WERI-Rb-1 (cell line): ENCODE measurements at regions not wholly inside any gene's neighbourhood (a gene's known extent, or its start where the extent isn't known, plus 50 kb on each side); places are given as distances from the start of the nearest gene placed in this dataset.
A peak's percentile ranks its signal among the peaks of the same experiment; 100 is the strongest.

Experiments used
- DNase-seq: peaks from one replicate; pipeline ENCODE4 v3.0.0-alpha.2; 2020
- H3K27ac ChIP-seq: fragments of 250-450 bp; sonication (Bioruptor Pico); 2 replicates; pipeline ENCODE4 v1.5.1; 2020; ENCODE audit warnings: mild to moderate bottlenecking, moderate library complexity
- H3K27me3 ChIP-seq: fragments of 250-450 bp; sonication (Bioruptor Pico); 2 replicates; pipeline ENCODE4 v1.5.1; 2021; ENCODE audit warnings: mild to moderate bottlenecking, low read depth, moderate library complexity; ENCODE audit not compliant: insufficient read depth, severe bottlenecking
- H3K36me3 ChIP-seq: fragments of 250-450 bp; sonication (Bioruptor Pico); 2 replicates; pipeline ENCODE4 v1.5.1; 2020; ENCODE audit warnings: mild to moderate bottlenecking, moderate library complexity
- H3K4me3 ChIP-seq: 2 replicates; pipeline ENCODE4 v1.5.1; 2011; ENCODE audit warnings: low read depth, mild to moderate bottlenecking, control low read depth, low read length
- H3K9me3 ChIP-seq: fragments of 250-450 bp; sonication (Bioruptor Pico); 2 replicates; pipeline ENCODE4 v1.5.1; 2021; ENCODE audit warnings: mild to moderate bottlenecking, moderate library complexity; ENCODE audit not compliant: severe bottlenecking
- CTCF ChIP-seq: IDR thresholded peaks from 2 replicates; pipeline ENCODE4 v1.5.1; 2011; ENCODE audit warnings: low read depth, mild to moderate bottlenecking, control low read depth, inconsistent platforms, low read length

GRCh38 chr16:14358697-14359305, 271.3 kb downstream of the PARN start:
- H3K27ac ChIP-seq = no peak overlapping the region
- H3K27me3 ChIP-seq = no peaks in the 10 kb centered on the region
- H3K36me3 ChIP-seq = no peaks in the 10 kb centered on the region
- no peak for DNase-seq
- H3K9me3 ChIP-seq = no peaks in the 10 kb centered on the region
- TF ChIP-seq CTCF = no peak
- H3K4me3 ChIP-seq = no peak overlapping the region

GRCh38 chr16:14357328-14357727, 272.7 kb downstream of the PARN start:
- no peak for TF ChIP-seq CTCF
- DNase-seq = no peak
- no peaks in the 10 kb centered on the region for H3K9me3 ChIP-seq
- H3K27me3 ChIP-seq = no peaks in the 10 kb centered on the region
- no peak overlapping the region for H3K4me3 ChIP-seq
- no peak overlapping the region for H3K27ac ChIP-seq
- H3K36me3 ChIP-seq = no peaks in the 10 kb centered on the region

DNA sequence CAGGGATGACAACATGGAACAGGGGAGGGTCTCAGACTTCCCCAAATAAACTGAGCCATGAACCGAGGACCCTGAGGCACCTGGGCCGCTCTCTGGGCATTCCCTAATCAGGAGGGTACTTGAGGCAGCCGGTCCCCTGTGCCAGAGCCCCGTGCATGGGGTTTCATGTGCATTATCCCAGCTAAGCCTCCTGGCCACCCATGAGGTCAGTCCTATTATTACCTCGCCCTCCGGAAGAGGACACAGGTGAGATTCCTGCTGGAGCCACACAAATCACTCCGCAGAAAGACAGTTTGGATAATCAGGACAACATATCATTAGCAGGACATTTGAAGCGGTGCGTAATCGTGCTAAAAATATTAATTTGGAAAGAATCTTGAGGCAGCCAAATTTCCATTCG, 274.0 kb downstream of the PARN start:
- no peaks in the 10 kb centered on the region for H3K27me3 ChIP-seq
- H3K4me3 ChIP-seq = no peak overlapping the region
- H3K27ac ChIP-seq = no peak overlapping the region
- H3K36me3 ChIP-seq = no peaks in the 10 kb centered on the region
- H3K9me3 ChIP-seq = no peaks in the 10 kb centered on the region
- peak; percentile 45 for DNase-seq
- no peak for TF ChIP-seq CTCF

DNA sequence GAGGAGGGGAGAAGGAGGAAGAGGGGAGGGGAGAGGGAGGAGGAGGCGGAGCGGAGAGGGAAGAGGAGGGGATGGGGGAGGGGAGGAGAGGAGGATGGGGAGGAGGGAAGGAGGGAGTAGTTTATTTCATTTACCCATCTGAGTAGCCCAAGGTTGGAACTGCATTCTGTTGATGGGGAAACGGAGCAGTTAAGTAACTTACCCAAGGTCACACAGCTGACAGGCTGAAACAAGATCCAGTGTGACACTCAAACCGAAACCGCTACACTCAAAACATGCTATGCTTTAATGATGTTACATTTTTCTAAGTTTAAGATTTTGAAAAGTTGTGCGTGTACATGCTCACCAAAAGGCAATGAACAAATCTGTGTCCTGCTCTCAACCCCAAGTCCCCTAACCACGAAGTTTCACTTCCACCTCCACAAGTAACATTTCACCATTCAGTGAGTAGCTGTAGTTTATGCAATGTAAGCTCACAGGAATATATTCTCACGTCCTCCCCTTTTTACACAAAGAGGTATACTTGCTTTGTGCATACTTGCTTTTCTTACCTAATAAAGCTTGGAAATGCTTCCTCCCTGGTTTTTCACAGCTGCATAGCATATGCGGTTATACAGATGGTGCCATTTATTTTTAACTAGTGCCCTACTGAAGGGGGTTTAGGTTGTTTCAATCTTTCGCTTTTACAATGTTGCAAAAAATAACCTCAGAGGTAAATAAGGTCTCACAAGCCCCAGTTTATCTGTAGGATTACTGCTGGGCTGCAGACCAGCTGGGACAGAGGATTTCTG, 275.3 kb downstream of the PARN start:
- DNase-seq = no peak
- H3K27ac ChIP-seq = no peak overlapping the region
- TF ChIP-seq CTCF = no peak
- no peak overlapping the region for H3K4me3 ChIP-seq
- no peaks in the 10 kb centered on the region for H3K36me3 ChIP-seq
- no peaks in the 10 kb centered on the region for H3K9me3 ChIP-seq
- H3K27me3 ChIP-seq = no peaks in the 10 kb centered on the region

GRCh38 chr16:14353340-14353739, 276.7 kb downstream of the PARN start:
- no peaks in the 10 kb centered on the region for H3K36me3 ChIP-seq
- TF ChIP-seq CTCF = no peak
- no peak for DNase-seq
- no peaks in the 10 kb centered on the region for H3K27me3 ChIP-seq
- H3K9me3 ChIP-seq = no peaks in the 10 kb centered on the region
- no peak overlapping the region for H3K4me3 ChIP-seq
- H3K27ac ChIP-seq = no peak overlapping the region

- no peak for TF ChIP-seq CTCF
- H3K9me3 ChIP-seq = no peaks in the 10 kb centered on the region
These were observed 278.4 kb downstream of the PARN start for GRCh38 chr16:14351647-14352046.

More at GRCh38 chr16:14351647-14352046, 278.4 kb downstream of the PARN start:
- Histone ChIP-seq H3K4me3 (no peak overlapping the region), H3K27ac (no peak overlapping the region), H3K27me3 (no peaks in the 10 kb centered on the region), H3K36me3 (no peaks in the 10 kb centered on the region)
- DNase-seq = no peak
